AG04449 (cell line): ENCODE measurements at regions not wholly inside any gene's neighbourhood (a gene's known extent, or its start where the extent isn't known, plus 50 kb on each side); places are given as distances from the start of the nearest gene placed in this dataset.
"Not testable (repeated sequence)": the region's sequence is repeated elsewhere in the genome, so short reads cannot be mapped to it uniquely, and the experiment has no call there.

Source experiments
- CTCF ChIA-PET: fragments of 350-600 bp; formaldehyde crosslinking; extraction: SDS; loops from one replicate; lab custom pipeline; 2021; ENCODE audit warnings: antibody characterized with exemption; lab: Yijun Ruan, JAX
- POLR2A ChIA-PET: fragments of 400-600, 350-600 bp; formaldehyde crosslinking; extraction: SDS; loops from one replicate; lab custom pipeline; 2020; ENCODE audit warnings: antibody characterized with exemption, inconsistent platforms; lab: Yijun Ruan, JAX
- DNase-seq: peaks from one replicate; pipeline ENCODE4 v3.0.0-alpha.2; 2010; ENCODE audit warnings: low read depth, low spot score
- H3K4me3 ChIP-seq: 2 replicates; pipeline ENCODE4 v1.5.1; 2011; ENCODE audit warnings: low read depth, mild to moderate bottlenecking, control low read depth, low read length
- TF ChIP-seq, protein P1 (sequence below): IDR thresholded peaks from one replicate; pipeline ENCODE4 v1.5.1; 2011; ENCODE audit warnings: mild to moderate bottlenecking, moderate library complexity, low read length, control low read depth, inconsistent platforms; ENCODE audit not compliant: insufficient read depth; ENCODE audit errors: missing control alignments

DNA sequence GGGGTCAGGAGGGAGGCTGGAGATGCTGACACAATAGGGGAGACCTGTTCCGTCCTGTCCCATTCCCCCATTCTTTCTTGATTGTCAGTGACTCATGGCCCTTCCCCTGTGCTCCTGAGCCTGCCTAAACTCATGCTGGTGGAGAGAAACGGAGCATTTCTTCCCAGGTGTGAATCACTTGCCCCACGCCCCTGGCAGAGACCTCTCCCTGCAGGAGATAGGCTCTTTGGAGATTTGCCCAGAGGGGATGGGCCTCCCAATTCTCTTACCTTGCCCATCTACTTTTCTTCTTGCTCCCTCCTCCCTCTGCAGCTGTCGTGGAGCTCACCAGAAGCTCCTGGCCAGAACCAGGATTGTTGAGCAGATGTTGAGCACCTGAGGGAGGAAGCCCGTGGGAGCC lies 121.9 kb upstream of the OR9Q1 start:
- ChIA-PET CTCF (no interaction called here), POLR2A (no interaction called here)
- DNase-seq, result no peak
- no peak overlapping the region for H3K4me3 ChIP-seq
- TF ChIP-seq, protein P1, sequence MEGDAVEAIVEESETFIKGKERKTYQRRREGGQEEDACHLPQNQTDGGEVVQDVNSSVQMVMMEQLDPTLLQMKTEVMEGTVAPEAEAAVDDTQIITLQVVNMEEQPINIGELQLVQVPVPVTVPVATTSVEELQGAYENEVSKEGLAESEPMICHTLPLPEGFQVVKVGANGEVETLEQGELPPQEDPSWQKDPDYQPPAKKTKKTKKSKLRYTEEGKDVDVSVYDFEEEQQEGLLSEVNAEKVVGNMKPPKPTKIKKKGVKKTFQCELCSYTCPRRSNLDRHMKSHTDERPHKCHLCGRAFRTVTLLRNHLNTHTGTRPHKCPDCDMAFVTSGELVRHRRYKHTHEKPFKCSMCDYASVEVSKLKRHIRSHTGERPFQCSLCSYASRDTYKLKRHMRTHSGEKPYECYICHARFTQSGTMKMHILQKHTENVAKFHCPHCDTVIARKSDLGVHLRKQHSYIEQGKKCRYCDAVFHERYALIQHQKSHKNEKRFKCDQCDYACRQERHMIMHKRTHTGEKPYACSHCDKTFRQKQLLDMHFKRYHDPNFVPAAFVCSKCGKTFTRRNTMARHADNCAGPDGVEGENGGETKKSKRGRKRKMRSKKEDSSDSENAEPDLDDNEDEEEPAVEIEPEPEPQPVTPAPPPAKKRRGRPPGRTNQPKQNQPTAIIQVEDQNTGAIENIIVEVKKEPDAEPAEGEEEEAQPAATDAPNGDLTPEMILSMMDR, result no peak

DNA sequence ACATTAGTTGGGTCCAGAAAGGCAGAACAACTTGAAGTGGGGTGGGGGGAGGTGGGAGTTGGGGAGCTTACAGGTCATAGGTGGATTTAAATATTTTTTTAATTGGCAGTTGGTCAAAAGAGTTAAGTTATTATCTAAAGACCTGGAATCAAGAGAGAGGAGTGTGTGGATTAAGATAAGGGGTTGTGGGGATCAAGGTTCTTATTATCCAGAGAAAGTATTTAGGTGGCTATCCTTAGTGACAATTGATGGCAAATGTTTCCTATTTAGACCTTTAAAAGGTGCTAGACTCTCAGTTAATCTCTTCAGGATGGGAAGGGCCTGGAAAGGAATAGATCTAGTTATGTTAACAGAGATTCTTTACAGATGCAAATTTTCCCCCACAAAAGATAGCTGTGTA lies 120.7 kb upstream of the OR9Q1 start:
- DNase-seq, result no peak
- ChIA-PET POLR2A (no interaction called here), CTCF (no interaction called here)
- no peak overlapping the region for H3K4me3 ChIP-seq
- TF ChIP-seq, protein P1, result no peak

DNA sequence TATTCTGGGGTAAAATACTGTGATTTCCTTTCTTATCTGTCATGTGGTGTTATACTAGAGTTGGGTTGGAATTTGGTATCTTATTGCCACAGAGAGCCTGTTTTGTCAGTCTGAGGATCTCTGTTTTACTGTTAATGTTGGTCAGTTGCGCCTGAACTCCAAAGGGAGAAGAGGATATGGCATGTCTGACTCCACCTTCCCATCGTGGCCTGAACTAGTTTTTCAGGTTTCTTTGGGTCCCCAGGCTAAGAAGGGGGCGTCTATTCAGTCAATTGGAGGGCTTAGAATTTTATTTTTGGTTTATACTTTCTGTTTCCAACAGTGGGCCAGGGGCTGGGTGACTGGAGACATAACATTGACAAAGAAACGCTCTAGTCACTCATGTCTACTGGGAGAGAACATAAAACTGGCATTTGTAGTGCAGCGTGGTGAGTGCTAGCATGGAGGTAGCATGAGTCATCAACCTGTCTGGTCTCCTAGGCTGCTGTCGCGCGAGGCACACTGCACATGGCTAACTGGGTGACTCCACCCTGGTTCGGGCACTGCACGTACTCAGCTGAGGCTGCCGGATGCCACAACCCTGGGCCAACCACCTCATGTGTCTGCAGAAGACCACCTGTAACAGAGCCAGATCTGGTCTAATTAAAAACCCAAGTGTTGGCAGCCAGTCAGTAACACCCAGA lies 120.1 kb upstream of the OR9Q1 start:
- DNase-seq, result no peak
- H3K4me3 ChIP-seq, result no peak overlapping the region

DNA sequence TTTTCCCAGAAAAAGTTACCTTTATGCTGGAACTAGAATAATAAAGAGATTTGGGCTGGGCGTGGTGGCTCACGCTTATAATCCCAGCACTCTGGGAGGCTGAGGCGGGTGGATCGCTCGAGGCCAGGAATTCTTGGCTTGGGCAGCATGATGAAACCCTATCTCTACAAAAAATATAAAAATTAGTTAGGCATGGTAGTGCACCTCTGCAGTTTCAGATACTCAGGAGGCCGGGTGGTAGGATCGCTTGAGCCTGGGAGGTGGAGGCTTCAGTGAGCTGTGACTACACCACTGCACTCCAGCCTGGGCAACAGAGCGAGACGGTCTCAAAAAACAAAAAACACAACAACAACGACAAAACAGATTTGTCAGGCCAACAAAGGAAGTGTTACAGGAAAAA lies 119.3 kb upstream of the OR9Q1 start:
- TF ChIP-seq, protein P1, result no peak
- H3K4me3 ChIP-seq, result no peak overlapping the region
- ChIA-PET POLR2A (no interaction called here), CTCF (no interaction called here)
- no peak for DNase-seq

More for the DNA sequence above, 120.1 kb upstream of the OR9Q1 start:
- TF ChIP-seq, protein P1, result no peak
- CTCF ChIA-PET, result no interaction called here
- POLR2A ChIA-PET, result no interaction called here

DNA sequence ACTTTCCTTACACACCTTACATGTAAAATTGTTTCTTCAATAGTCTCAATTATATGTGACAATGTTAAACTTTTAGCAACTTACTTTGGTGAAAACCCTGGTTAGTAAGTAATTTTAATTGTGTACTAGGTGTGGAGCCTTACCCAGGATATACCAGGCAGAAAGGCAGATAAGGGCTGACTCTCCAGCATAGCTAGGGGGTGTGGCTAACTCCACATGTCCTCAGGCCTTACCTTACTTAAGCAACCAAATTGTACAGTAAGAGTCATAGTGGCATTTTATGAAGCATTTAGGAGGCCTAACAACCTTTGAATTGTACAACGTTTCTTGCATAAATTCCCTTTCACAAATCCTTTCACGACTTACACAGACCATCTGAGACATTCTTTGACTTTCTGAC lies 118.2 kb upstream of the OR9Q1 start:
- TF ChIP-seq, protein P1, result no peak
- POLR2A ChIA-PET, result no interaction called here
- CTCF ChIA-PET, result no interaction called here
- H3K4me3 ChIP-seq, result no peak overlapping the region
- DNase-seq, result no peak

DNA sequence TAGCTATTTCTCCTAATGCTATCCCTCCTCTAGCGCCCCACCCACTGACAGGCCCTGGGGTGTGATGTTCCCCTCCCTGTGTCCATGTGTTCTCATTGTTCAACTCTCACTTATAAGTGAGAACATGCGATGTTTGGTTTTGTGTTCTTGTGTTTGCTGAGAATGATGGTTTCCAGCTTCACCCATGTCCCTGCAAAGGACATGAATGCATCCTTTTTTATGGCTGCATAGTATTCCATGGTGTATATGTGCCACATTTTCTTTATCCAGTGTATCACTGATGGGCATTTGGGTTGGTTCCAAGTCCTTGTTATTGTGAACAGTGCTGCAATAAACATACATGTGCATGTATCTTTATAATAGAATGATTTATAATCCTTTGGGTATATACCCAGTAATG lies 115.3 kb upstream of the OR9Q1 start:
- H3K4me3 ChIP-seq, POLR2A ChIA-PET, CTCF ChIA-PET, DNase-seq: not testable (repeated sequence)

DNA sequence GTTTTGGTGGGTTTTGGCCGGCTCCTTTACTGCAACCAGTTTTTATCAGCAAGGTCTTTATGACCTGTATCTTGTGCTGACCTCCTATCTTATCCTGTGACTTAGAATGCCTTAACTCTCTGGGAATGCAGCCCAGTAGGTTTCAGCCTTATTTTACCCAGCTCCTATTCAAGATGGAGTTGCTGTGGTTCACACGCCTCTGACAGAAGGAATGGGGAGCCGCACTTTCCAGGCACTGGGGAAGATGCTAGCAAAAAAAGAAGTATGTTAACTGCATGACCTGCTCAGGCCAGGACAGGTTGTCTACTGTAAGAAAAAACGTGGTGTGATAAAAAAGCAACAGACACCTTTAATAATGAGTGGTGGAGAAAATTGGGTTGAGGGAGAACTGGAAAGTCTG lies 112.2 kb upstream of the OR9Q1 start:
- CTCF ChIA-PET, DNase-seq, H3K4me3 ChIP-seq, POLR2A ChIA-PET: not testable (repeated sequence)
